Left cardiac atrium (tissue), 4 donors: ENCODE measurements at regions not wholly inside any gene's neighbourhood (a gene's known extent, or its start where the extent isn't known, plus 50 kb on each side); places are given as distances from the start of the nearest gene placed in this dataset.

Source experiments
- ATAC-seq, 2 donors: fragments of 200-7000 bp; cut with Tn5 transposase; one replicate each; pipeline ENCODE4 v1.9.1; 2020; ENCODE audit warnings: mild to moderate bottlenecking in 2 of 2, moderate library complexity in 2 of 2
- DNase-seq: peaks from one replicate; pipeline ENCODE4 v3.0.0-alpha.2; 2020
- intact Hi-C, 2 donors: fragments of 100-400 bp; cut with DNase I; formaldehyde crosslinking; loops; one replicate each; pipeline versions ENCODE4 v1.14.1 to v1.15.1; 2022 to 2023
- donor health status: DM: no; HTN: yes; CAD: no.
- donor health status: DM: no; HTN: yes; CAD: no; lungs with severe emphysema.
- donor health status: DM: yes; HTN: yes; CAD: no.
- donor health status: Dilated cardiomyopathy.

- ATAC-seq (no peak), DNase-seq (no peak)
- intact Hi-C loops = no loop called here
These were observed 72.8 kb upstream of the CTNNB1 start for GRCh38 chr3:41126472-41126871.

GRCh38 chr3:41126961-41127360 lies 72.3 kb upstream of the CTNNB1 start:
- intact Hi-C loops = no loop called here
- ATAC-seq = no peak

GRCh38 chr3:41127414-41127813 lies 71.9 kb upstream of the CTNNB1 start:
- intact Hi-C loops = no loop called here
- no peak for ATAC-seq
- DNase-seq = no peak

More at GRCh38 chr3:41126961-41127360, 72.3 kb upstream of the CTNNB1 start:
- no peak for DNase-seq

GRCh38 chr3:41129731-41130130 lies 69.6 kb upstream of the CTNNB1 start:
- intact Hi-C loops = no loop called here
- DNase-seq (no peak), ATAC-seq (no peak)

GRCh38 chr3:41131224-41131623 lies 68.1 kb upstream of the CTNNB1 start:
- ATAC-seq (no peak), DNase-seq (no peak)
- intact Hi-C loops = no loop called here

GRCh38 chr3:41137686-41138111 lies 61.6 kb upstream of the CTNNB1 start:
- no peak for DNase-seq
- no peak for ATAC-seq
- intact Hi-C loops = no loop called here

GRCh38 chr3:41138146-41138545 lies 61.2 kb upstream of the CTNNB1 start:
- ATAC-seq (no peak), DNase-seq (no peak)
- intact Hi-C loops = no loop called here

- ATAC-seq (no peak), DNase-seq (no peak)
- intact Hi-C loops = no loop called here
These were observed 60.7 kb upstream of the CTNNB1 start for GRCh38 chr3:41138601-41139000.

GRCh38 chr3:41140242-41140641 lies 59.1 kb upstream of the CTNNB1 start:
- intact Hi-C loops = no loop called here

GRCh38 chr3:41141433-41142167 lies 57.7 kb upstream of the CTNNB1 start:
- ATAC-seq (no peak), DNase-seq (no peak)
- intact Hi-C loops = no loop called here

More at GRCh38 chr3:41140242-41140641, 59.1 kb upstream of the CTNNB1 start:
- DNase-seq = no peak
- ATAC-seq = no peak

GRCh38 chr3:41143421-41144031 lies 55.8 kb upstream of the CTNNB1 start:
- ATAC-seq (no peak), DNase-seq (no peak)
- intact Hi-C loops = no loop called here

- peak in 1 of 2 donors; percentile 41 for ATAC-seq
- DNase-seq = no peak
- intact Hi-C loops = no loop called here
These were observed 54.7 kb upstream of the CTNNB1 start for GRCh38 chr3:41144631-41145030.

GRCh38 chr3:41148478-41148877 lies 50.8 kb upstream of the CTNNB1 start:
- no peak for ATAC-seq
- no peak for DNase-seq
- intact Hi-C loops = no loop called here

GRCh38 chr3:41148901-41149300 lies 50.4 kb upstream of the CTNNB1 start:
- no peak for DNase-seq
- intact Hi-C loops = no loop called here
- no peak for ATAC-seq
